ENCODE measurements at regions not wholly inside any gene's neighbourhood (a gene's known extent, or its start where the extent isn't known, plus 50 kb on each side); places are given as distances from the start of the nearest gene placed in this dataset.

GRCh38 chr1:5427026-5427613 lies 565.1 kb downstream of the NPHP4 start:
- no peak for DNase-seq
- 96% methylated on average over 9 of the region's 9 CpGs; no CpG with 5 or more reads in 1 of the 2 donors for WGBS, 2 donors (ENCODE audit: low coverage in 1 of 2)
- H3K4me1 ChIP-seq = no peaks in the 10 kb centered on the region
- no peaks in the 10 kb centered on the region for H3K9me3 ChIP-seq
- in situ Hi-C loops (cut with MboI; ENCODE audit: low pct_ligation_motif_present in 1 of 4, low pct_unique_long_range_greater_than_20kb in 1 of 4, low sequenced_read_pairs in 3 of 4) = no loop called here
- peaks cover 55% of the 10 kb centered on the region for H3K27me3 ChIP-seq
- H3K27ac ChIP-seq = no peak overlapping the region
- no peaks in the 10 kb centered on the region for H3K36me3 ChIP-seq
- intact Hi-C loops (cut with DNase I; ENCODE audit: low total_unique reads) = no loop called here
- no peak for TF ChIP-seq EP300 (IDR thresholded peaks at IDR 0.05; ENCODE audit: low read depth)
- TF ChIP-seq POLR2A (IDR thresholded peaks at IDR 0.05) = no peak
- TF ChIP-seq POLR2AphosphoS5 (IDR thresholded peaks at IDR 0.05) = no peak
- no peak for TF ChIP-seq CTCF (IDR thresholded peaks at IDR 0.05)
- no peak overlapping the region for H3K4me3 ChIP-seq

GRCh38 chr1:5424802-5425703 lies 567.2 kb downstream of the NPHP4 start:
- Histone ChIP-seq H3K4me3 (no peak overlapping the region), H3K27ac (no peak overlapping the region), H3K36me3 (no peaks in the 10 kb centered on the region), H3K27me3 (peaks cover 42% of the 10 kb centered on the region), H3K4me1 (no peaks in the 10 kb centered on the region), H3K9me3 (no peaks in the 10 kb centered on the region)
- DNase-seq = no peak
- TF ChIP-seq CTCF (IDR thresholded peaks at IDR 0.05) (no peak), EP300 (IDR thresholded peaks at IDR 0.05; ENCODE audit: low read depth) (no peak), POLR2A (IDR thresholded peaks at IDR 0.05) (no peak), POLR2AphosphoS5 (IDR thresholded peaks at IDR 0.05) (no peak)
- WGBS, 2 donors (ENCODE audit: low coverage in 1 of 2) = 50 to 52% methylated on average over 19 of the region's 19 CpGs
- in situ Hi-C loops (cut with MboI; ENCODE audit: low pct_ligation_motif_present in 1 of 4, low pct_unique_long_range_greater_than_20kb in 1 of 4, low sequenced_read_pairs in 3 of 4) = no loop called here
- intact Hi-C loops (cut with DNase I; ENCODE audit: low total_unique reads) = no loop called here

- intact Hi-C loops (cut with DNase I; ENCODE audit: low total_unique reads) = no loop called here
- H3K4me3 ChIP-seq = no peak overlapping the region
- no peak for TF ChIP-seq POLR2A (IDR thresholded peaks at IDR 0.05)
- no peak for TF ChIP-seq EP300 (IDR thresholded peaks at IDR 0.05; ENCODE audit: low read depth)
- no peak for TF ChIP-seq POLR2AphosphoS5 (IDR thresholded peaks at IDR 0.05)
- H3K4me1 ChIP-seq = no peaks in the 10 kb centered on the region
- 20% methylated on average over 10 of the region's 10 CpGs; no CpG with 5 or more reads in 1 of the 2 donors for WGBS, 2 donors (ENCODE audit: low coverage in 1 of 2)
- H3K36me3 ChIP-seq = no peaks in the 10 kb centered on the region
- no peaks in the 10 kb centered on the region for H3K9me3 ChIP-seq
- no peak for DNase-seq
- in situ Hi-C loops (cut with MboI; ENCODE audit: low pct_ligation_motif_present in 1 of 4, low pct_unique_long_range_greater_than_20kb in 1 of 4, low sequenced_read_pairs in 3 of 4) = no loop called here
- peaks cover 29% of the 10 kb centered on the region for H3K27me3 ChIP-seq
- H3K27ac ChIP-seq = no peak overlapping the region
Observed at GRCh38 chr1:5423109-5423508, 569.1 kb downstream of the NPHP4 start.

GRCh38 chr1:5419501-5419900 lies 572.7 kb downstream of the NPHP4 start:
- 76% methylated on average over 4 of the region's 4 CpGs; no CpG with 5 or more reads in 1 of the 2 donors for WGBS, 2 donors (ENCODE audit: low coverage in 1 of 2)
- H3K9me3 ChIP-seq = no peaks in the 10 kb centered on the region
- no peak overlapping the region for H3K4me3 ChIP-seq
- in situ Hi-C loops (cut with MboI; ENCODE audit: low pct_ligation_motif_present in 1 of 4, low pct_unique_long_range_greater_than_20kb in 1 of 4, low sequenced_read_pairs in 3 of 4) = no loop called here
- TF ChIP-seq POLR2AphosphoS5 (IDR thresholded peaks at IDR 0.05) (no peak), EP300 (IDR thresholded peaks at IDR 0.05; ENCODE audit: low read depth) (no peak), CTCF (IDR thresholded peaks at IDR 0.05) (no peak), POLR2A (IDR thresholded peaks at IDR 0.05) (no peak)
- H3K36me3 ChIP-seq = no peaks in the 10 kb centered on the region
- H3K27me3 ChIP-seq = peaks cover 11% of the 10 kb centered on the region
- H3K27ac ChIP-seq = no peak overlapping the region
- no peaks in the 10 kb centered on the region for H3K4me1 ChIP-seq
- DNase-seq = no peak
- intact Hi-C loops (cut with DNase I; ENCODE audit: low total_unique reads) = no loop called here
